HG02970 (cell line): ENCODE measurements at regions not wholly inside any gene's neighbourhood (a gene's known extent, or its start where the extent isn't known, plus 50 kb on each side); places are given as distances from the start of the nearest gene placed in this dataset.

ENCODE experiments used
- ATAC-seq: cut with Tn5 transposase; IDR thresholded peaks from one replicate; pipeline ENCODE4 v1.9.1; 2021; ENCODE audit warnings: mild to moderate bottlenecking, moderate library complexity, moderate number of reproducible peaks; ENCODE audit not compliant: unreplicated experiment, low FRiP score

GRCh38 chr2:225100269-225100668, 58.0 kb upstream of the DOCK10 start:
- no peak for ATAC-seq

DNA sequence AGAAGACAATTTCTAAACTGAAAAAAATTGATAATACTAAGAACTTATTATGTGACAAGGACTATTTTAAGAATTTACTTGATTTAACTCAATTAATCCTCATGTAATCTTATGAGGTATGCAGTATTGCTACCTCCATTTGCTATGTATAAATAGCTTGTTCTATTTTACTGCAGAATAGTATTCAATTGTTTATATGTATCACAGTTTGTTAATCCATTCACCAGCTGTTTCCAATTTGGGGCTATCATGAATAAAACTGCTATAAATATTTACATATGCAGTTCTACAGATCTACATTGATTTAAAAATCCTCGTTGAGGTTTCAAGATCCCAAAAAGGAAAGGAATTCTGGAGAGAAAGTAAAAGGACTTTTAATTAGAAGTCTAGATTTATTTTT, 54.8 kb upstream of the DOCK10 start:
- no peak for ATAC-seq
